Ascending aorta (tissue), 2 donors: ENCODE measurements at regions not wholly inside any gene's neighbourhood (a gene's known extent, or its start where the extent isn't known, plus 50 kb on each side); places are given as distances from the start of the nearest gene placed in this dataset.

Source experiments
- DNase-seq, 2 donors: peaks; one replicate each; pipeline ENCODE4 v3.0.0-alpha.2; 2019; ENCODE audit warnings: low spot score in 2 of 2
- H3K27ac ChIP-seq, 2 donors: fragments of 200-600 bp; sonication (generic); one replicate each; pipeline ENCODE4 v1.5.1; 2016 to 2017; ENCODE audit warnings: mild to moderate bottlenecking in 1 of 2
- H3K27me3 ChIP-seq: fragments of 200-600 bp; sonication (generic); one replicate; pipeline ENCODE4 v1.5.1; 2017
- H3K36me3 ChIP-seq, 2 donors: fragments of 200-600 bp; sonication (generic); one replicate each; pipeline ENCODE4 v1.5.1; 2016
- H3K4me1 ChIP-seq, 2 donors: fragments of 200-600 bp; sonication (generic); one replicate each; pipeline ENCODE4 v1.5.1; 2016 to 2017; ENCODE audit warnings: mild to moderate bottlenecking in 1 of 2
- H3K4me3 ChIP-seq, 2 donors: fragments of 200-600 bp; sonication (generic); one replicate each; pipeline ENCODE4 v1.5.1; 2016 to 2017; ENCODE audit warnings: mild to moderate bottlenecking in 1 of 2
- H3K9me3 ChIP-seq, 2 donors: fragments of 200-600 bp; sonication (generic); one replicate each; pipeline ENCODE4 v1.5.1; 2016
- intact Hi-C: fragments of 100-400 bp; cut with DNase I; formaldehyde crosslinking; loops from one replicate; pipeline ENCODE4 v1.15.1; 2023
- TF ChIP-seq, protein P1 (sequence below), 3 experiments: fragments of 200-600 bp in 2 of 3; fragments of 450-650 bp in 1 of 3; sonication (generic) in 2 of 3; IDR thresholded peaks; one replicate each; pipeline ENCODE4 v1.5.1; 2016 to 2019; ENCODE audit warnings: antibody characterized with exemption in 3 of 3, mild to moderate bottlenecking in 1 of 3, moderate library complexity in 1 of 3

DNA sequence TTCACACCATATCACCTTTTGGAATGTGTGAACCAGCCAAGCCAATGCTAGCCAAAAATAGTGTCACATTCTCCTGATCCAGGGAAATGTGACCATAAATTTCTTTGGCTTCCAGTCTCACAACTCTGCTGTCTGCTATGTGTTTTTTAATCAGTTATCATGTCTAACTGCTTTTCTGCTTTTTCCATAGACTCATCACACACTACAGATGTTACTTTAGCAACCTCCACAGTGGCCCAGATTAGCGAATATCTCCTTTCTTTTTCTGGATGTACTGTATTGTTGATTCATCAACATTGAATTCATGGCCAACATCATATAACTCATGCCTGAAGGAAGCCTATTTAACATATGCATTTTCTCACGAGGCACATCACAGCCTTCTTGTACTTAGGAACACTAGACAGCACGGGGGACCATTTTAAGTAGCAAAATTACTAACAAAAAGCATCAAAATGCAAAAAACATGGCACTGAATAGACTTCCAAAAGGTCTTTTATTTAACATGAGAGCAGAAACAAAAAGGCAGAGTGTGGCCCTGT is 73.1 kb upstream of the POU2AF2 start:
- Histone ChIP-seq H3K27me3 (no peaks in the 10 kb centered on the region), H3K4me1 (no peaks in the 10 kb centered on the region), H3K27ac (no peak overlapping the region), H3K36me3 (no peaks in the 10 kb centered on the region), H3K4me3 (no peak overlapping the region), H3K9me3 (no peaks in the 10 kb centered on the region)
- DNase-seq, result no peak
- intact Hi-C loops, result no loop called here
- TF ChIP-seq, protein P1, sequence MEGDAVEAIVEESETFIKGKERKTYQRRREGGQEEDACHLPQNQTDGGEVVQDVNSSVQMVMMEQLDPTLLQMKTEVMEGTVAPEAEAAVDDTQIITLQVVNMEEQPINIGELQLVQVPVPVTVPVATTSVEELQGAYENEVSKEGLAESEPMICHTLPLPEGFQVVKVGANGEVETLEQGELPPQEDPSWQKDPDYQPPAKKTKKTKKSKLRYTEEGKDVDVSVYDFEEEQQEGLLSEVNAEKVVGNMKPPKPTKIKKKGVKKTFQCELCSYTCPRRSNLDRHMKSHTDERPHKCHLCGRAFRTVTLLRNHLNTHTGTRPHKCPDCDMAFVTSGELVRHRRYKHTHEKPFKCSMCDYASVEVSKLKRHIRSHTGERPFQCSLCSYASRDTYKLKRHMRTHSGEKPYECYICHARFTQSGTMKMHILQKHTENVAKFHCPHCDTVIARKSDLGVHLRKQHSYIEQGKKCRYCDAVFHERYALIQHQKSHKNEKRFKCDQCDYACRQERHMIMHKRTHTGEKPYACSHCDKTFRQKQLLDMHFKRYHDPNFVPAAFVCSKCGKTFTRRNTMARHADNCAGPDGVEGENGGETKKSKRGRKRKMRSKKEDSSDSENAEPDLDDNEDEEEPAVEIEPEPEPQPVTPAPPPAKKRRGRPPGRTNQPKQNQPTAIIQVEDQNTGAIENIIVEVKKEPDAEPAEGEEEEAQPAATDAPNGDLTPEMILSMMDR (IDR thresholded peaks at IDR 0.05), result no peak

DNA sequence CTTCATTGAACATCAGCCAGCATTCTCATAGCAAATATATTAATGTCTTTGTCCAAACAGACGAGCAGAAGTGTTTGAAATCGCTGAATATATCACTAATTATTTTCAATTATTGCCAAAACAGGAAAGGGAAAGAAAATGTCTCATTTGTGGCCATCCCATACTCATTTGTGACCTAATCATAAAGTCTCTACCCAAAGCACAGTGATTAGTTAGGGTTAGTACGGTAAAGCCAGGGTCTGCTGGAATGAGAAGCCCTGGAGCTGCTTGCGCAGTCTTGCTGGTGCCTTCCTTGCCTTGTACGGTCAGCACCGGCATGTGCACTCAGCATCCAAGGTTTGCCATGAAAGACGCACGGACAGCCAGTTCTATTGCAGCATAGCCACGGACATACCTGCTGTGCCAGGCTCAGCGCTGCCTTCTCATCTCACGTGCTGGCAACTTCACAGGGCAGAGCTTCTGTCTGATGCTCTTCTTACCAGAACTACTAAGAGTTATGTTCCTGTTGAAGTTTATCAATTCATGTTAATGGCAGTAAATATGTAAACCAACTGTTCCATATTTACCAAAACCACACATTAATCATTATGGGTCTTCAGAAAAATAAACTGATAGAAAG is 74.7 kb upstream of the POU2AF2 start:
- no peak overlapping the region for H3K27ac ChIP-seq
- TF ChIP-seq, protein P1 (IDR thresholded peaks at IDR 0.05), result no peak
- H3K4me1 ChIP-seq, result no peaks in the 10 kb centered on the region
- H3K9me3 ChIP-seq, result no peaks in the 10 kb centered on the region
- H3K27me3 ChIP-seq, result no peaks in the 10 kb centered on the region
- intact Hi-C loops, result no loop called here
- no peak overlapping the region for H3K4me3 ChIP-seq
- no peaks in the 10 kb centered on the region for H3K36me3 ChIP-seq
- DNase-seq, result no peak

DNA sequence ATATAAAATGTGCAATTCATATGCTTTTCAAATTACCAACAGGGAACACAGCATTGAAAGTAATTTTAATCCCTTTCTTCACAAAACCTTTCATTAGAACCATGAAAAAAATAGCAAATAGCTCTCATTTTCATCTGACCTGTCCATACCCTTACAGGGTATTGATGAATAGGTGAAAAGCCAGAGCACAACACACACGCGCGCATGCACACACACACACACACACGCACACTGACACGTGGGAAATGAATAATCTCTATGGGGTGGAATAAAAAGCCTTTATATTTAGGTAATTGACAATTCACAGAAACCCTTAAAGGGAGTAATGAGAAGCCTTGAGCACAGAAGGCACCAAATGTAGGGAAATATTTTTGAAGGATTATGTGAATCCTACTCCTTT is 76.2 kb upstream of the POU2AF2 start:
- DNase-seq, result no peak
- Histone ChIP-seq H3K4me3 (no peak overlapping the region), H3K27me3 (no peaks in the 10 kb centered on the region), H3K36me3 (no peaks in the 10 kb centered on the region), H3K27ac (no peak overlapping the region), H3K9me3 (no peaks in the 10 kb centered on the region), H3K4me1 (no peaks in the 10 kb centered on the region)
- TF ChIP-seq, protein P1 (IDR thresholded peaks at IDR 0.05), result no peak
- intact Hi-C loops, result no loop called here

DNA sequence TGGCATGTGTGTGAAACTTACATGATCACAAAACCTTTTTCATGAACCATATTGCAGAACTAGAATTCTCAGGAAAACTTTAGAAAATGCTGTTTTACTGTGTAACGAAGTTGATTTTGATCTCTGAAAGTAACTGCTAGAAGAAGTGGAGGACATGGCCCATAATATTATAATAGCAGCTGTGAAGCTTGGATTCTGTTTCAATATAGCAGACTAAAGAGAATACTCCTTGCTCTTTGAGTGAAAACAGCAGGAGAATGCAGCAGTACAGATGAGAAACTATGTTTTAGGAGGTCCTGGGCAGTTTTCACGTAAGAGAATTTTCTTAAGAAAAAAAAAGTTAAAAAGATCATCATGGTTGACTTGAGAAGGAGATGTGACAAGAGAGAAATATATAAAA is 76.7 kb upstream of the POU2AF2 start:
- intact Hi-C loops, result no loop called here
- Histone ChIP-seq H3K9me3 (no peaks in the 10 kb centered on the region), H3K27me3 (no peaks in the 10 kb centered on the region), H3K4me1 (no peaks in the 10 kb centered on the region), H3K4me3 (no peak overlapping the region), H3K36me3 (no peaks in the 10 kb centered on the region), H3K27ac (no peak overlapping the region)
- TF ChIP-seq, protein P1 (IDR thresholded peaks at IDR 0.05), result no peak
- DNase-seq, result no peak

DNA sequence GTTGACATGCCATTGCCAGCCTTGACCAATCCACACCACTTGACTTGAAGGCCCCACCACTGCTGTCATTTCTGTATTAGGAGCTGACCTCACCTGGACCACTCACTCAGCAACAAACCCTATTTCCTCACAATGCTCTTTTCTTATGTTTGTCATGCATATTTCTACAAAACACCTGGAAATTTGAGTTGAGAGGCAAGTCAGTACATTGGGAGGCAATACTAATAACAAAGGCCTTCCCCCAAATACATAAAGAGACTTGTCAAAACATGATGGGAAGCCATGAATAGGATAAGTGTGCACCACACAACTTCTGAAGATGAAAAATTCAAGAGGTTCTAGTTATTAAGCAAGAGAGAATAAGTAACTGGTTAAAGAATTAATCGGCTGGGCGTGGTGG is 77.9 kb upstream of the POU2AF2 start:
- DNase-seq, result no peak
- intact Hi-C loops, result no loop called here
- Histone ChIP-seq H3K36me3 (no peaks in the 10 kb centered on the region), H3K9me3 (no peaks in the 10 kb centered on the region), H3K27me3 (no peaks in the 10 kb centered on the region), H3K4me1 (no peaks in the 10 kb centered on the region), H3K27ac (no peak overlapping the region), H3K4me3 (no peak overlapping the region)
- TF ChIP-seq, protein P1 (IDR thresholded peaks at IDR 0.05), result no peak

DNA sequence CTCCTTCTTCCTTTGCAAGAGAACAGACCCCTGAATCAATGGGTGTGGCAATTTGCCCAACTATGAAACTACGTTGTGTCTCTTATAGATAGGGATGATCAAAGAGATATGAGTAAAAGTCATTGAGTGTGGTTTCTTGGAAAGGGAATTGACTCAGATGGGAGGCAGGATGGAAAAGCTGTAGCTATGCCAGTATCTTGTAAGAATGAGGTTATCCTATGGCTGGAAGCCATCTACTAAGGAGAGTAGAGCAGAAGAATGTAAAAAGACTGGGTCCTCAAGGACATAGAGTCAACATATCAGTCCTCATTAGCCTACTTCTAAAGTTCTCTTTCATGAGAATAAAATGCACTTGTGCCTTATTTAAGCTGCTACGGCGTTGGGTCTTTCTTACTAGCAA is 78.9 kb upstream of the POU2AF2 start:
- H3K4me1 ChIP-seq, result no peaks in the 10 kb centered on the region
- no peak for DNase-seq
- TF ChIP-seq, protein P1 (IDR thresholded peaks at IDR 0.05), result no peak
- no peak overlapping the region for H3K4me3 ChIP-seq
- H3K27ac ChIP-seq, result no peak overlapping the region
- intact Hi-C loops, result no loop called here
- no peaks in the 10 kb centered on the region for H3K36me3 ChIP-seq
- H3K27me3 ChIP-seq, result no peaks in the 10 kb centered on the region
- H3K9me3 ChIP-seq, result no peaks in the 10 kb centered on the region
